HepG2 (cell line): ENCODE measurements at regions not wholly inside any gene's neighbourhood (a gene's known extent, or its start where the extent isn't known, plus 50 kb on each side); places are given as distances from the start of the nearest gene placed in this dataset.

Source experiments
- ATAC-seq: fragments of 200-7000 bp; cut with Tn5 transposase; 3 replicates; pipeline ENCODE4 v1.9.1; 2020; ENCODE audit warnings: mild to moderate bottlenecking, moderate library complexity
- BruUV-seq: library from RNA; stranded (reverse); fragments of 400-500 nt; replicated peaks from 2 replicates; lab custom pipeline; 2021; lab: Mats Ljungman, UMichigan
- CTCF ChIA-PET: fragments of 300-600 bp; formaldehyde crosslinking; extraction: SDS; loops from one replicate; lab custom pipeline; 2021; ENCODE audit warnings: low total read pairs, inconsistent platforms, low intra/inter-chr PET ratio; lab: Yijun Ruan, JAX
- POLR2A ChIA-PET: fragments of 350-600 bp; sonication (Branson Sonifier 250); formaldehyde crosslinking; loops from one replicate; lab custom pipeline; 2020; ENCODE audit warnings: antibody characterized with exemption, inconsistent platforms; lab: Yijun Ruan, JAX
- DNase-seq: peaks from one replicate; pipeline ENCODE4 v3.0.0-alpha.2; 2015; ENCODE audit warnings: low spot score
- FAIRE-seq: peaks from 3 replicates; lab custom pipeline; 2011; peaks lifted over from hg19 to GRCh38; lab: Jason Lieb, UNC
- H2AFZ ChIP-seq: one replicate; pipeline ENCODE4 v1.6.1; 2011; ENCODE audit warnings: low read length, inconsistent platforms
- H3K27ac ChIP-seq: fragments of 300-600 bp; 3 replicates; pipeline ENCODE4 v1.8.0; 2011; ENCODE audit warnings: mixed run types, mild to moderate bottlenecking, mixed read lengths, low read length, inconsistent platforms; ENCODE audit not compliant: insufficient read depth; ENCODE audit errors: extremely low read length
- H3K27me3 ChIP-seq, 2 experiments: fragments of 200-600 bp in 1 of 2; 2 replicates in 1 of 2; 3 replicates in 1 of 2; pipeline versions ENCODE4 v1.6.0 to v1.8.0; 2011; ENCODE audit warnings: low read length in 2 of 2, mild to moderate bottlenecking in 2 of 2, moderate library complexity in 2 of 2, inconsistent platforms in 1 of 2; ENCODE audit not compliant: insufficient read depth in 2 of 2, control insufficient read depth in 1 of 2
- H3K36me3 ChIP-seq, 2 experiments: fragments of 200-600 bp in 1 of 2; replicated peaks in 1 of 2; 2 replicates in 1 of 2; 3 replicates in 1 of 2; pipeline versions ENCODE4 v1.5.1 to v1.8.0; 2011; ENCODE audit warnings: low read length in 2 of 2, inconsistent platforms in 1 of 2; ENCODE audit not compliant: insufficient read depth in 2 of 2, control insufficient read depth in 1 of 2
- H3K4me1 ChIP-seq: 2 replicates; pipeline ENCODE4 v1.5.1; 2012; ENCODE audit warnings: low read length, inconsistent platforms; ENCODE audit not compliant: insufficient read depth
- H3K4me2 ChIP-seq: 2 replicates; pipeline ENCODE4 v1.6.0; 2011; ENCODE audit warnings: low read depth, low read length, inconsistent platforms
- H3K4me3 ChIP-seq, 3 experiments: fragments of 200-600 bp in 1 of 3; sonication (generic), shearing (Covaris generic) in 1 of 3; replicated peaks in 1 of 3; 2 replicates each; pipeline ENCODE4 v1.5.1; 2011 to 2016; ENCODE audit warnings: low read length in 3 of 3, inconsistent platforms in 2 of 3, low read depth in 2 of 3, mild to moderate bottlenecking in 2 of 3, control low read depth in 1 of 3, mixed read lengths in 1 of 3; ENCODE audit not compliant: insufficient read depth in 1 of 3
- H3K79me2 ChIP-seq: one replicate; pipeline ENCODE4 v1.6.1; 2011; ENCODE audit warnings: low read length, inconsistent platforms; ENCODE audit not compliant: insufficient read depth
- H3K9ac ChIP-seq: 2 replicates; pipeline ENCODE4 v1.6.0; 2011; ENCODE audit warnings: mild to moderate bottlenecking, low read depth, low read length, inconsistent platforms; ENCODE audit not compliant: insufficient read depth
- H3K9me3 ChIP-seq: 2 replicates; pipeline ENCODE4 v1.5.1; 2012; ENCODE audit warnings: mild to moderate bottlenecking, low read length
- H4K20me1 ChIP-seq: 2 replicates; pipeline ENCODE4 v1.6.0; 2011; ENCODE audit warnings: inconsistent platforms, mild to moderate bottlenecking, low read length, moderate library complexity; ENCODE audit not compliant: insufficient read depth
- ATF3 ChIP-seq: sonication (generic); formaldehyde crosslinking; IDR thresholded peaks from 2 replicates; pipeline ENCODE4 v1.4.0; 2020; ENCODE audit warnings: missing genetic modification reagents
- BORCS8-MEF2B ChIP-seq: sonication (generic); formaldehyde crosslinking; IDR thresholded peaks from 2 replicates; pipeline ENCODE4 v1.8.0; 2022; ENCODE audit warnings: mild to moderate bottlenecking, missing genetic modification reagents
- CCDC6 ChIP-seq: sonication (generic); formaldehyde crosslinking; IDR thresholded peaks from 2 replicates; pipeline ENCODE4 v1.8.1; 2022; ENCODE audit warnings: mild to moderate bottlenecking, missing genetic modification reagents, moderate library complexity
- MAF1 ChIP-seq: sonication (generic); formaldehyde crosslinking; IDR thresholded peaks from 2 replicates; pipeline ENCODE4 v1.5.0; 2020; ENCODE audit warnings: missing genetic modification reagents, borderline replicate concordance
- MAZ ChIP-seq, 2 experiments: sonication (generic) in 1 of 2; formaldehyde crosslinking in 1 of 2; IDR thresholded peaks; 2 replicates each; pipeline versions ENCODE4 v1.5.0 to v1.6.1; 2012 to 2020; ENCODE audit warnings: low read depth in 2 of 2, mild to moderate bottlenecking in 2 of 2, borderline replicate concordance in 1 of 2, improper control_type of control experiment in 1 of 2, low read length in 1 of 2, missing genetic modification reagents in 1 of 2, moderate library complexity in 1 of 2
- NFRKB ChIP-seq: fragments of 450-650 bp; IDR thresholded peaks from 2 replicates; pipeline ENCODE4 v1.6.1; 2017
- PRPF4 ChIP-seq: fragments of 200-400 bp; formaldehyde crosslinking; IDR thresholded peaks from 2 replicates; pipeline ENCODE4 v1.6.1; 2016; ENCODE audit warnings: low read length, low read depth; ENCODE audit not compliant: poor library complexity, severe bottlenecking
- TEAD2 ChIP-seq: sonication (generic); formaldehyde crosslinking; IDR thresholded peaks from 2 replicates; pipeline ENCODE4 v1.9.0; 2021; ENCODE audit warnings: missing genetic modification reagents
- ZFX ChIP-seq: sonication (generic); formaldehyde crosslinking; IDR thresholded peaks from 2 replicates; pipeline ENCODE4 v1.4.0; 2020; ENCODE audit warnings: mild to moderate bottlenecking, low read depth, missing genetic modification reagents, moderate library complexity
- ZNF329 ChIP-seq: sonication (generic); formaldehyde crosslinking; IDR thresholded peaks from 2 replicates; pipeline ENCODE4 v1.9.0; 2021; ENCODE audit warnings: low read depth, mild to moderate bottlenecking, missing genetic modification reagents
- ZNF414 ChIP-seq: sonication (generic); formaldehyde crosslinking; IDR thresholded peaks from 2 replicates; pipeline ENCODE4 v1.5.0; 2020; ENCODE audit warnings: missing genetic modification reagents
- ZNF678 ChIP-seq: sonication (generic); formaldehyde crosslinking; IDR thresholded peaks from 2 replicates; pipeline ENCODE4 v1.4.0; 2020; ENCODE audit warnings: mild to moderate bottlenecking, missing genetic modification reagents
- ZNF720 ChIP-seq: sonication (generic); formaldehyde crosslinking; IDR thresholded peaks from 2 replicates; pipeline ENCODE4 v1.4.0; 2020; ENCODE audit warnings: missing genetic modification reagents
- WGBS: methylation state at CpG from one replicate; pipeline ENCODE4 v1.1.6; 2017; ENCODE audit warnings: low lambda C conversion rate; 5-methylcytosine and 5-hydroxymethylcytosine counted together
- in situ Hi-C: cut with HindIII; loops from 2 replicates; pipeline ENCODE4 v1.10.0; 2017; ENCODE audit warnings: low pct_unique_long_range_greater_than_20kb; ENCODE audit not compliant: extremely low pct_ligation_motif_present
- intact Hi-C: fragments of 100-400 bp; cut with micrococcal nuclease; formaldehyde crosslinking; loops from one replicate; pipeline ENCODE4 v1.10.0; 2022; ENCODE audit not compliant: unreplicated experiment
- TF ChIP-seq, protein P1 (sequence below): sonication (generic); formaldehyde crosslinking; IDR thresholded peaks from 2 replicates; pipeline ENCODE4 v1.5.0; 2020; ENCODE audit warnings: missing genetic modification reagents
- TF ChIP-seq, protein P2 (sequence below): sonication (generic); formaldehyde crosslinking; IDR thresholded peaks from 2 replicates; pipeline ENCODE4; 2020; ENCODE audit warnings: missing genetic modification reagents, mild to moderate bottlenecking, borderline replicate concordance

GRCh38 chr4:106707776-106708463 lies 328.2 kb downstream of the DKK2 start:
- Histone ChIP-seq H3K27ac (no peak overlapping the region), H3K27me3 (no peaks in the 10 kb centered on the region), H3K4me2 (no peak overlapping the region), H3K4me3 (no peak overlapping the region), H4K20me1 (no peaks in the 10 kb centered on the region), H3K4me1 (no peaks in the 10 kb centered on the region), H3K79me2 (no peaks in the 10 kb centered on the region), H3K9me3 (no peaks in the 10 kb centered on the region), H3K9ac (no peak overlapping the region), H2AFZ (no peak overlapping the region), H3K36me3 (no peaks in the 10 kb centered on the region)
- WGBS: 13% methylated on average over 2 of the region's 2 CpGs
- in situ Hi-C loops: no loop called here
- intact Hi-C loops: no loop called here
- ChIA-PET CTCF (no interaction called here), POLR2A (no interaction called here)
- no peak for ATAC-seq
- no peak for FAIRE-seq
- BruUV-seq: no TSS peak
- no peak for DNase-seq
- TF ChIP-seq MAZ (IDR thresholded peaks at IDR 0.05; ENCODE audit: borderline replicate concordance, low read depth, low read length) (no peak), MAZ (CRISPR knock-in tag; IDR thresholded peaks at IDR 0.05; ENCODE audit: low read depth) (no peak), PRPF4 (no peak), TEAD2 (CRISPR knock-in tag) (no peak), ZNF720 (CRISPR knock-in tag) (no peak), ZNF678 (CRISPR knock-in tag) (no peak), CCDC6 (CRISPR knock-in tag) (no peak), NFRKB (no peak), MAF1 (CRISPR knock-in tag) (no peak), ZFX (no peak), ATF3 (CRISPR knock-in tag) (no peak), ZNF329 (CRISPR knock-in tag) (no peak), BORCS8-MEF2B (no peak), ZNF414 (CRISPR knock-in tag) (no peak)
- TF ChIP-seq, protein P1, sequence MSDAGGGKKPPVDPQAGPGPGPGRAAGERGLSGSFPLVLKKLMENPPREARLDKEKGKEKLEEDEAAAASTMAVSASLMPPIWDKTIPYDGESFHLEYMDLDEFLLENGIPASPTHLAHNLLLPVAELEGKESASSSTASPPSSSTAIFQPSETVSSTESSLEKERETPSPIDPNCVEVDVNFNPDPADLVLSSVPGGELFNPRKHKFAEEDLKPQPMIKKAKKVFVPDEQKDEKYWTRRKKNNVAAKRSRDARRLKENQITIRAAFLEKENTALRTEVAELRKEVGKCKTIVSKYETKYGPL: no peak
- TF ChIP-seq, protein P2, sequence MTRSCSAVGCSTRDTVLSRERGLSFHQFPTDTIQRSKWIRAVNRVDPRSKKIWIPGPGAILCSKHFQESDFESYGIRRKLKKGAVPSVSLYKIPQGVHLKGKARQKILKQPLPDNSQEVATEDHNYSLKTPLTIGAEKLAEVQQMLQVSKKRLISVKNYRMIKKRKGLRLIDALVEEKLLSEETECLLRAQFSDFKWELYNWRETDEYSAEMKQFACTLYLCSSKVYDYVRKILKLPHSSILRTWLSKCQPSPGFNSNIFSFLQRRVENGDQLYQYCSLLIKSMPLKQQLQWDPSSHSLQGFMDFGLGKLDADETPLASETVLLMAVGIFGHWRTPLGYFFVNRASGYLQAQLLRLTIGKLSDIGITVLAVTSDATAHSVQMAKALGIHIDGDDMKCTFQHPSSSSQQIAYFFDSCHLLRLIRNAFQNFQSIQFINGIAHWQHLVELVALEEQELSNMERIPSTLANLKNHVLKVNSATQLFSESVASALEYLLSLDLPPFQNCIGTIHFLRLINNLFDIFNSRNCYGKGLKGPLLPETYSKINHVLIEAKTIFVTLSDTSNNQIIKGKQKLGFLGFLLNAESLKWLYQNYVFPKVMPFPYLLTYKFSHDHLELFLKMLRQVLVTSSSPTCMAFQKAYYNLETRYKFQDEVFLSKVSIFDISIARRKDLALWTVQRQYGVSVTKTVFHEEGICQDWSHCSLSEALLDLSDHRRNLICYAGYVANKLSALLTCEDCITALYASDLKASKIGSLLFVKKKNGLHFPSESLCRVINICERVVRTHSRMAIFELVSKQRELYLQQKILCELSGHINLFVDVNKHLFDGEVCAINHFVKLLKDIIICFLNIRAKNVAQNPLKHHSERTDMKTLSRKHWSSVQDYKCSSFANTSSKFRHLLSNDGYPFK (CRISPR knock-in tag): no peak
